ENCODE measurements at regions not wholly inside any gene's neighbourhood (a gene's known extent, or its start where the extent isn't known, plus 50 kb on each side); places are given as distances from the start of the nearest gene placed in this dataset.

DNA sequence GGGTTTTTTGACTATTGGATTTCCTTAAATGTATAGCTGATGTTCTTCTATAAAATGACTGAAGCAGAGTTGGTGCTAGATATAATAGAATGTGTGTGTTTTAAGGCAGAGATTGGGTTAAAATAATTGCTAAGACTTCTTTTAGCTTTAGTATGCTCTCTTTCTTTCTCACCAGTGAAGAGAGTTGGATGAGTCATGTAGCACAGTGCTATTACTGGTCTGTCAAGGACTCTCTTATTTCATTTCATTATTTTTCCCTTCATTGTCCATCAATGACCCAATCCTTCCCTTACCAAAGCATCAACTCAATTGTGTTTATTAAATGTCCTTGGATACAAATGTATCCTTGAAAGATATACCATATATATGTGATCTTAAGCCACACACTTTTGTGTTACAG, 268.9 kb downstream of the IRS2 start:
- no peak overlapping the region for H3K4me3 ChIP-seq (ENCODE audit: low read depth, low read length)
- DNase-seq (ENCODE audit: low read depth): no peak
- TF ChIP-seq, protein P1, sequence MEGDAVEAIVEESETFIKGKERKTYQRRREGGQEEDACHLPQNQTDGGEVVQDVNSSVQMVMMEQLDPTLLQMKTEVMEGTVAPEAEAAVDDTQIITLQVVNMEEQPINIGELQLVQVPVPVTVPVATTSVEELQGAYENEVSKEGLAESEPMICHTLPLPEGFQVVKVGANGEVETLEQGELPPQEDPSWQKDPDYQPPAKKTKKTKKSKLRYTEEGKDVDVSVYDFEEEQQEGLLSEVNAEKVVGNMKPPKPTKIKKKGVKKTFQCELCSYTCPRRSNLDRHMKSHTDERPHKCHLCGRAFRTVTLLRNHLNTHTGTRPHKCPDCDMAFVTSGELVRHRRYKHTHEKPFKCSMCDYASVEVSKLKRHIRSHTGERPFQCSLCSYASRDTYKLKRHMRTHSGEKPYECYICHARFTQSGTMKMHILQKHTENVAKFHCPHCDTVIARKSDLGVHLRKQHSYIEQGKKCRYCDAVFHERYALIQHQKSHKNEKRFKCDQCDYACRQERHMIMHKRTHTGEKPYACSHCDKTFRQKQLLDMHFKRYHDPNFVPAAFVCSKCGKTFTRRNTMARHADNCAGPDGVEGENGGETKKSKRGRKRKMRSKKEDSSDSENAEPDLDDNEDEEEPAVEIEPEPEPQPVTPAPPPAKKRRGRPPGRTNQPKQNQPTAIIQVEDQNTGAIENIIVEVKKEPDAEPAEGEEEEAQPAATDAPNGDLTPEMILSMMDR (conservative IDR thresholded peaks at IDR 0.05; ENCODE audit: low read depth, low read length): no peak

DNA sequence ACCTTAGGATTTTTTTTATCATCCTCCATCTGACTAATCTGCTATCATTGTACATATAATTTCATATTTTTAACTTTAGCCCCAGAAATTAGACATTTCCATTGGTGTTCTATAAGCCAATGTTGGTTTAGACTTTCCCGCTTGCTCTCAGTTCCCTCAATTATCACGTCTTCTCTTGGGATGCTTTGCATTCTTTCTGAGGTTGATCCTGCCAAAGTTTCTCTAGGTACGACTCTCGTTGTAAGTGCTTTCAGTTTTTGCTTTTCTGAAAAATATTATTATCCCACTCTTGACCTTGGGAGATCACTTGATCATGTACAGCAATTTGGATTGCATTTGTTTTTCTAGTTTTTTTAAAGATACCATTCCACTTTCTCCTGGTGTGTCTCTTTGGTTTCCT, 270.2 kb downstream of the IRS2 start:
- H3K4me3 ChIP-seq (ENCODE audit: low read depth, low read length): no peak overlapping the region
- DNase-seq (ENCODE audit: low read depth): no peak

DNA sequence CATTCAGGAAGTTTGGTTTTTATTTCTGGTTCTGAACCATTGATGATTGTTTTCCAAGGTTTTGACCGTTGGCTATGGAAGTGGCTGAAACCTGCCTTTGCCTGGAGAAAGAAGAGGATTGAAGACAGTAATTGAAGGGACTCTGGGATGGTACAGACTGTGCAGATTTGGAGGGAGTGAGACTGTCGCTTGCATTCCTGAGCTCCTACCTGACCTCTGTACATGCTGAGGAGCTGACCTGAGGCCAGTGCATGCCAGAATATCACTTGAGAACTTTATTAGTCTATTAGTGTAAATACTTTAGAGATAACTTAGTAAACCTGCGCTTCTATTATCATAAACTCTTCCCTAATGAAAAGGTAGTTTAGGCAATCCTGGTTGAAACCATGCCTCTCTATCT, 276.4 kb downstream of the IRS2 start:
- DNase-seq (ENCODE audit: low read depth): no peak
- no peak overlapping the region for H3K4me3 ChIP-seq (ENCODE audit: low read depth, low read length)
- TF ChIP-seq, protein P1 (conservative IDR thresholded peaks at IDR 0.05; ENCODE audit: low read depth, low read length): no peak

More for the DNA sequence above, 270.2 kb downstream of the IRS2 start:
- TF ChIP-seq, protein P1 (conservative IDR thresholded peaks at IDR 0.05; ENCODE audit: low read depth, low read length): no peak

DNA sequence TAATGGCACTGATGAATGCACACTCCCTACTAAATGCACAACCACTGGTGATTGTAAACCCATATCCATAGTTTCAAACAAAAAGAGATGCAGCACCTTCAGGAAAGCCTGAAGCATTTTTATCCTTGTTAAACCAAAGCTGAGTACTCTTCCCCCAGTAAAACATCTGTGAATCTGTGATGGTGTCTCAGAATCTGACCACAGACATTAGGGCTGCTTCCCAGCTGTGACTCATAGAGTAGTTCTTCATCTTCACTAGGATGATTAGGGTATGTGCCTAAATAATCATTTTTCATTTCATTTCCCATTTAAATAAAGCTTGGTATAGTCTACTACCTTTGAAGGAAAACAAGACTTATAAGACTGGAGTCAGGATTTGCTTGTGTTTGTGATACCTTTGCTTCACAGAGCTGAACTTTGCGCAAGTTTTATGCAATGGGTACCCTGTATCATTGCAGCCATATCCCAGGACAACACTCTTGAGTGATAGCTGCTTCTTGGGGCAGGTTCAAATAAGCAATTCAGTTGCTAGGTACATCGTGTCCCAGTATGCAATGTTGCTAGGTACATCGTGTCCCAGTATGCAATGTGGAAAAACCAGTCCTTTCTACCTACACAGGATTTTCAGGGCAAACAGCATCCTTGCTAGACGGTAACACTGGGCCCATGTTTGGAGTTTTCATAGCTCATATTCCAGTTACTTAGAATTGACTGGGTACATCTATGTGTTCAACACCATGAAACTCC, 277.1 kb downstream of the IRS2 start:
- TF ChIP-seq, protein P1 (conservative IDR thresholded peaks at IDR 0.05; ENCODE audit: low read depth, low read length): no peak
- H3K4me3 ChIP-seq (ENCODE audit: low read depth, low read length): no peak overlapping the region
- DNase-seq (ENCODE audit: low read depth): no peak

DNA sequence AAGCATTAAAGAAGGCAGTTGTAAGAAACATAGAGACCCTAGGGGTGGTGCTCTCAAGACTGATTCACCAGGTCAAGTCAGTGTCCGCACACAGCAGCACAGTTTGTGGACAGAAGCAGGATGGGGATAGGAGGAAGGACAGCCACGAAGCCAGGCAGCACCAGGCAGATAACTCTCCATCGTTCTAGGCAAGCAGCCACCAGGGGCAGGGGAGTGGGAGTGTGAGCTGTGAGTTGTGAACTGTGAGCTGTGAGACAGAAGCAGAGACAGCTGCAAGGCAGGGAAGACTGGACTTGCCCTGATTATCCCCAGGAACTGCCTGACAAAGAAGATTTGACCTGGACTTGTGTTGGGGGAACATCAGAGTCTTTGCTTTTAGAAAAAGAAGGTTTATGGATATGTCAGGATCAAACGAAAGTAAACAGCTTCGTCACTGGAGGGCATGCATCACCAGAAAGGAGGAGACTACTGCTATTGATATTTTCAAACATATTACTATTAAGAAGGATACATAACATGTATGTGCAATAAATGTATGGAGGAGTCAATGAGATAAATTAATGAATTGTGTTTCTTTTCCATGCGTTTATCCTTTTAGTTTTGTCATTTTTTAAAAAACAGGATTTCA, 286.1 kb downstream of the IRS2 start:
- TF ChIP-seq, protein P1 (conservative IDR thresholded peaks at IDR 0.05; ENCODE audit: low read depth, low read length): no peak
- DNase-seq (ENCODE audit: low read depth): no peak
- H3K4me3 ChIP-seq (ENCODE audit: low read depth, low read length): no peak overlapping the region

DNA sequence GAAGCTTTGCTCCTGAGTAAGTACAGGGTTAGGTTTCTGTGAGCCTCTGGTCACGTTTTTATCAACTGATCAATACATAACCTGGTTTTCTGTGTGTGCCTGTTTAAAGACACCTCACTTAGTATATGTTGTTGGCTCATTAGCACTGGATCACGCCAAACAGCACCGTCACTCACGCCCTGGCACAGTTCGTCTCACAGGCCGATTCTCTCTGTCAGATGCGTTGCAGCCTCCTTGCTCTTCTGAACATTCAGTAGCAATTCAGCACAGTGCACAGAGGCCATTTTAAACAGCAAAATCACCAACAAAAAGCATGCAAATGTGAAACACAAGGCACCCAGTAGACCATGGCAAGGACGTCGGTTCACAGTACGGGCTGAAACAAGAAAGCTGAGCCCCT, 288.5 kb downstream of the IRS2 start:
- TF ChIP-seq, protein P1 (conservative IDR thresholded peaks at IDR 0.05; ENCODE audit: low read depth, low read length): no peak
- no peak for DNase-seq (ENCODE audit: low read depth)

DNA sequence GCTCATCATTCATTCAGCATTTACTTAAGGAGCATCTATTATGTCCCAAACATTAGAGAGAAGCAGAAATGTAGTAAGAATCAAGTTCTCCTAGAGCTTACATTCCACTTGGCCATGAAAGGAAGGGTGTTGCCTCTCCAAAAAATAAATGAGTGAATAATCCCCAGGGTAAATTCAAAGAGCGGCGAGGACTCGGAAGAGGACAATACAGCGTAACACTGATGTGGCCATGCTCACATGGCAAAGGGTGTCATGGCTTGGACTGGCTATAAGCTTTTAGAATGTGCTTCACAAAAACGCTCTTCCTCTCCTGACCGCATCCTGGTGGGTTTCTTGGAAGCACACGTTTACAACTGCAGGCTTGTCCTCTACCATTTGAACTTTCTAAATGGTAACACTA, 290.2 kb downstream of the IRS2 start:
- H3K4me3 ChIP-seq (ENCODE audit: low read depth, low read length): no peak overlapping the region
- DNase-seq (ENCODE audit: low read depth): no peak
- TF ChIP-seq, protein P1 (conservative IDR thresholded peaks at IDR 0.05; ENCODE audit: low read depth, low read length): no peak

More for the DNA sequence above, 288.5 kb downstream of the IRS2 start:
- no peak overlapping the region for H3K4me3 ChIP-seq (ENCODE audit: low read depth, low read length)
